22Rv1 (cell line): ENCODE measurements at regions not wholly inside any gene's neighbourhood (a gene's known extent, or its start where the extent isn't known, plus 50 kb on each side); places are given as distances from the start of the nearest gene placed in this dataset.

ENCODE experiments used
- H3K27ac ChIP-seq: fragments of 450-650 bp; 2 replicates; pipeline ENCODE4 v1.5.1; 2017
- CTCF ChIP-seq: fragments of 450-650 bp; IDR thresholded peaks from 2 replicates; pipeline ENCODE4 v1.5.1; 2017; ENCODE audit warnings: mild to moderate bottlenecking
- ZFX ChIP-seq: fragments of 450-650 bp; IDR thresholded peaks from 2 replicates; pipeline ENCODE4 v1.6.1; 2017; ENCODE audit warnings: antibody characterized with exemption, borderline replicate concordance

GRCh38 chr13:83423381-83423780 lies 458.9 kb downstream of the SLITRK1 start:
- H3K27ac ChIP-seq, result no peak overlapping the region
- TF ChIP-seq CTCF, result no peak
- TF ChIP-seq ZFX, result no peak

- TF ChIP-seq CTCF (no peak), ZFX (no peak)
- H3K27ac ChIP-seq, result no peak overlapping the region
Observed at GRCh38 chr13:83414393-83414792, 467.9 kb downstream of the SLITRK1 start.

GRCh38 chr13:83386609-83387008 lies 495.7 kb downstream of the SLITRK1 start:
- no peak overlapping the region for H3K27ac ChIP-seq
- TF ChIP-seq CTCF (no peak), ZFX (no peak)

GRCh38 chr13:83378908-83379307 lies 503.4 kb downstream of the SLITRK1 start:
- H3K27ac ChIP-seq, result no peak overlapping the region
- no peak for TF ChIP-seq ZFX
- TF ChIP-seq CTCF, result no peak

DNA sequence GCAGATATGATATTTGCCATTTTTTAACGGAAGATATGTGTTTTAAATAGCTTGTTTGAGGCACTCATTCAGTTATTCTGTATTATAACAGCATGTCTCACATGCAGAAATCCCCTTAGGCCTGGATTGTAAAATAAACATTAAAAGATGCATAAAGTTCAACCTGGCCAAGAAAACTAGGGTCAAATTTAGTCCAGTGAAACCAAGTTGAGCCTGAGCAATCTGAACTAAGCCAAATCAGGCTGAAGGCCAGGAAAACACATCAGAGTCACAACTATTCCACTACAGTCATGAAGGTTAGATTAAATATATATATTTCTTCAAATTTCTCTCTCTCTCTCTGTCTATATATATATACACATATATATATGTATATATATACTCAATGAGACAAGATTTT lies 504.8 kb downstream of the SLITRK1 start:
- TF ChIP-seq ZFX (no peak), CTCF (no peak)
- H3K27ac ChIP-seq, result no peak overlapping the region

DNA sequence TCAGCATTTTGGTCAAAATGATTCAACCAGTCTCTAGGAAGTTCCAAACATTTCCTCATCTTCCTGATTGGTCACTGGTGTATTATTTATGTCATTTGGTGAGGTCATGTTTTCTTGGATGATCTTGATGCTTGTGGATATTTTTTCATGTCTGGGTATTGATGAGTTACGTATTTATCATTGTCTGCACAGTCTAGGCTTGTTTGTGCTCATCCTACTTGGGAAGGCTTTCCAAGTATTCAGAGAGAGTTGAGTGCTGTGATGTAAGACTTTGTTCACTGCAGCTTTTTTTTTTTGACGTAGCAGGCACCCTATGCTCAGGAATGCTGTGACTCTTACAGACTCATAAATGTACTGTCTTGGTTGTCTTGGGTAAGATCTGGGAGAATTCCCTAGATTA lies 509.5 kb downstream of the SLITRK1 start:
- TF ChIP-seq CTCF, result no peak
- TF ChIP-seq ZFX, result no peak
- no peak overlapping the region for H3K27ac ChIP-seq

DNA sequence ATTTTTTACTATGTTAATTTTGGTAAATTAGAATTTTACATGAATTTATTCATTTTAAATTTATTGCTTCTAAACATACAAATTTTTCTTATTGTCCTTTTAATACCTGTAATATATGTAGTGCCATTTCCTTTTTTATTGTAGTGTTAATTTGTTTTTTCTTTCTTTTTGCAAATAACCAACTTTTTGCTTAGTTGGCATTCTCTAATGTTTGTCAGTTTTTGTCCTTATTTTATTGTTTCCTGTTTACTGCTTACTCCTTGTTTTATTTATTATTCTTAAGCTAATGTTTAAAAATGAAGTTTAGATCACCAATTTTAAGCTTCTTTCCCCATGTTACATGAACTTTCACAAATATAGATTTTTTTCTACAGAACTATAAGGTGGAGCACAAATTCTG lies 516.6 kb downstream of the SLITRK1 start:
- TF ChIP-seq ZFX, result no peak
- no peak for TF ChIP-seq CTCF

More for the DNA sequence above, 516.6 kb downstream of the SLITRK1 start:
- no peak overlapping the region for H3K27ac ChIP-seq
